PC-9 (cell line): ENCODE measurements at regions not wholly inside any gene's neighbourhood (a gene's known extent, or its start where the extent isn't known, plus 50 kb on each side); places are given as distances from the start of the nearest gene placed in this dataset.

Source experiments
- BruUV-seq: library from RNA; stranded (reverse); fragments of 400-500 nt; replicated peaks from 2 replicates; lab custom pipeline; 2021; lab: Mats Ljungman, UMichigan
- CTCF ChIA-PET: fragments of 300-600 bp; sonication (Branson Sonifier 250); formaldehyde crosslinking; loops from one replicate; lab custom pipeline; 2022; ENCODE audit warnings: antibody characterized with exemption; lab: Charles Lee
- POLR2A ChIA-PET: fragments of 300-600 bp; sonication (Branson Sonifier 250); formaldehyde crosslinking; loops from one replicate; lab custom pipeline; 2022; ENCODE audit warnings: antibody characterized with exemption; ENCODE audit not compliant: unreplicated experiment; lab: Charles Lee
- DNase-seq, 2 experiments: peaks; one replicate each; pipeline versions ENCODE4 v3.0.0 to v3.0.0-alpha.2; 2015 to 2022; ENCODE audit warnings: mixed read lengths in 1 of 2
- H2AFZ ChIP-seq: fragments of 200-600 bp; sonication (generic); 2 replicates; pipeline ENCODE4 v1.8.1; 2017; ENCODE audit warnings: antibody characterized with exemption
- H3F3A ChIP-seq: fragments of 200-600 bp; sonication (generic); 2 replicates; pipeline ENCODE4 v1.8.1; 2017; ENCODE audit warnings: antibody characterized with exemption, mild to moderate bottlenecking, low read depth; ENCODE audit not compliant: insufficient read depth
- H3K27ac ChIP-seq: fragments of 200-600 bp; sonication (generic); 2 replicates; pipeline ENCODE4 v1.6.1; 2016; ENCODE audit warnings: mixed run types
- H3K27me3 ChIP-seq: fragments of 200-600 bp; sonication (generic); 2 replicates; pipeline ENCODE4 v1.6.1; 2016; ENCODE audit warnings: low read depth, mixed run types; ENCODE audit not compliant: insufficient read depth
- H3K36me3 ChIP-seq: fragments of 200-600 bp; sonication (generic); 2 replicates; pipeline ENCODE4 v1.6.1; 2016; ENCODE audit warnings: low read depth, mixed run types
- H3K4me1 ChIP-seq: fragments of 200-600 bp; sonication (generic); replicated peaks from 2 replicates; pipeline ENCODE4 v1.6.1; 2016; ENCODE audit warnings: mixed run types; ENCODE audit not compliant: insufficient read depth
- H3K4me2 ChIP-seq: fragments of 200-600 bp; sonication (generic); 2 replicates; pipeline ENCODE4 v1.6.1; 2017; ENCODE audit warnings: mixed run types
- H3K4me3 ChIP-seq: fragments of 200-600 bp; sonication (generic); 2 replicates; pipeline ENCODE4 v1.6.1; 2016; ENCODE audit warnings: mixed run types
- H3K79me2 ChIP-seq: fragments of 200-600 bp; sonication (generic); 2 replicates; pipeline ENCODE4 v1.6.1; 2017; ENCODE audit warnings: low read depth, mixed run types
- H3K9me2 ChIP-seq: fragments of 200-600 bp; sonication (generic); 2 replicates; pipeline ENCODE4 v1.8.1; 2017; ENCODE audit warnings: mild to moderate bottlenecking; ENCODE audit not compliant: insufficient read depth
- H3K9me3 ChIP-seq: fragments of 200-600 bp; sonication (generic); 2 replicates; pipeline ENCODE4 v1.8.1; 2016; ENCODE audit warnings: low read depth; ENCODE audit not compliant: insufficient read depth
- H4K20me1 ChIP-seq: fragments of 200-600 bp; sonication (generic); 2 replicates; pipeline ENCODE4 v1.8.1; 2017; ENCODE audit not compliant: insufficient read depth
- EZH2 ChIP-seq: fragments of 200-600 bp; sonication (generic); IDR thresholded peaks from 2 replicates; pipeline ENCODE4 v1.8.0; 2017; ENCODE audit warnings: antibody characterized with exemption, low read depth
- intact Hi-C: fragments of 100-400 bp; cut with micrococcal nuclease; formaldehyde crosslinking; loops from one replicate; pipeline ENCODE4 v1.10.0; 2022; ENCODE audit not compliant: unreplicated experiment
- TF ChIP-seq, protein P1 (sequence below): fragments of 200-600 bp; sonication (generic); conservative IDR thresholded peaks from 2 replicates; pipeline ENCODE4 v1.6.1; 2017; ENCODE audit warnings: mixed run types, antibody characterized with exemption, mild to moderate bottlenecking, moderate library complexity

DNA sequence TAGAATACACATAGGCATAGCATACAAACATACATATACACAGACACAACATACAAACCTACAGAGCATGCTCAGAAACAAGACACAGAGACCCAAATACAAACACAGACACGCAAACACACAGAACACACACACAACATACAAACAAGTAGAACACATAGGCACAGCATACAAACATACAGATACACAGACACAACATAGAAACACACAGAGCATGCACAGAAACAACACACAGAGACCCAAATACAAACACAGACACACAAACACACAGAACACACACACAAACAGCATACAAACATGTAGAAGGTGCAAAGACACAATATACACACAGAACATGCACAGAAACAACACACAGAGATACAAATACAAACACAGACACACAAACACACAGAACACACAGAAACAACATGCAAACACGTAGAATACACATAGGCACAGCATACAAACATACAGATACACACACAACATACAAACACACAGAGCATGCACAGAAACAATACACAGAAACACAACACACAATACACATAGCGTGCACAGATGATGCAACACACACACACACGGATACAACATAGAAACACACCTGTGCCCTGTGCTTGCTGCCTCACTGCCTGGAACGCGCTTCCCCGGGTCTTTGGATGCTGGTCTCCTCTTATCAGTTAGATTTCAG, 469.0 kb upstream of the CDH4 start:
- Histone ChIP-seq H3K36me3 (no peaks in the 10 kb centered on the region), H3K9me3 (no peaks in the 10 kb centered on the region), H3K9me2 (no peaks in the 10 kb centered on the region), H2AFZ (no peak overlapping the region), H3K4me2 (no peak overlapping the region), H3K4me1 (no peaks in the 10 kb centered on the region), H3K27ac (no peak overlapping the region), H3K27me3 (peaks cover 38% of the 10 kb centered on the region), H3K4me3 (no peak overlapping the region), H3K79me2 (no peaks in the 10 kb centered on the region), H4K20me1 (no peaks in the 10 kb centered on the region), H3F3A (no peaks in the 10 kb centered on the region)
- ChIA-PET CTCF (no interaction called here), POLR2A (no interaction called here)
- BruUV-seq, result no TSS peak
- intact Hi-C loops, result no loop called here
- DNase-seq, result no peak
- TF ChIP-seq, protein P1, sequence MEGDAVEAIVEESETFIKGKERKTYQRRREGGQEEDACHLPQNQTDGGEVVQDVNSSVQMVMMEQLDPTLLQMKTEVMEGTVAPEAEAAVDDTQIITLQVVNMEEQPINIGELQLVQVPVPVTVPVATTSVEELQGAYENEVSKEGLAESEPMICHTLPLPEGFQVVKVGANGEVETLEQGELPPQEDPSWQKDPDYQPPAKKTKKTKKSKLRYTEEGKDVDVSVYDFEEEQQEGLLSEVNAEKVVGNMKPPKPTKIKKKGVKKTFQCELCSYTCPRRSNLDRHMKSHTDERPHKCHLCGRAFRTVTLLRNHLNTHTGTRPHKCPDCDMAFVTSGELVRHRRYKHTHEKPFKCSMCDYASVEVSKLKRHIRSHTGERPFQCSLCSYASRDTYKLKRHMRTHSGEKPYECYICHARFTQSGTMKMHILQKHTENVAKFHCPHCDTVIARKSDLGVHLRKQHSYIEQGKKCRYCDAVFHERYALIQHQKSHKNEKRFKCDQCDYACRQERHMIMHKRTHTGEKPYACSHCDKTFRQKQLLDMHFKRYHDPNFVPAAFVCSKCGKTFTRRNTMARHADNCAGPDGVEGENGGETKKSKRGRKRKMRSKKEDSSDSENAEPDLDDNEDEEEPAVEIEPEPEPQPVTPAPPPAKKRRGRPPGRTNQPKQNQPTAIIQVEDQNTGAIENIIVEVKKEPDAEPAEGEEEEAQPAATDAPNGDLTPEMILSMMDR, result no peak
- TF ChIP-seq EZH2, result no peak

DNA sequence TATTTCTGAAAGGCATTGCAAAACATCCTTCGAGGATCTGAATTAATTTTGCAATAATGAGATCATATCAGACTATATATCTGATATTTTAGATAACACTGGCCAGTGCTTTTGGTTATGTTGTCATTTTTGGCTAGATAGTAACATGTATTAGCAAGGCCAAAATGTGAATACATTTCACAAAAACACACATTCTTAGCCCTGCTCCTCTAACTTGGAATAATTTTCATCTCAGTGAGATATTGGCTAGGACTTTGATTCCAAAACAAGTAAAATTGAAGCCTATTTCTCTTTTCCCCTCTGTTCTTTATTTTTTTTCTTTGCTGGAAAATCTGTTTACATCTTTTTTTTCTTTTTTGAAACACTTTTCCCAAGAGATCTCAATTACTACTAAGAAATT, 466.8 kb upstream of the CDH4 start:
- intact Hi-C loops, result no loop called here
- CTCF ChIA-PET, result no interaction called here

DNA sequence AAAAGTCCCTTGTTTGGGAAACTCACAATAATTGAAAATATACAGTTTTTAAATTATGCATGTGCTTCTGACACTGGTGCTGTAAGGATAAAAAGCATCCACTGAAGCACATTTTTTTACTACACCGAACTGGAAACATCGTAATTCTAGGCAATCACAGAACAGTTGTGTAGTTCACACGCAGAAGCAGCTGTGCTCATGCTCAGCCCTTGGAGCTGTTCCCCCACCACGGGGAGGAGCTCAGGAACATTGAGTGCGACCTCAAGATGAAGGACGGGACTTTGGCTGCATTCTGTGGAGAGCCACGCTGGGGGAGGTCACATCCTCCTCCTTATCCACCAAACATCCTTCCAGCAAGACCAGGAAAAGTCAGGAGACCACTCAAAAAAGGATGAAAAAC, 466.3 kb upstream of the CDH4 start:
- ChIA-PET POLR2A (no interaction called here), CTCF (no interaction called here)
- no peaks in the 10 kb centered on the region for H3F3A ChIP-seq
- H3K4me1 ChIP-seq, result no peaks in the 10 kb centered on the region
- H4K20me1 ChIP-seq, result no peaks in the 10 kb centered on the region
- H3K27me3 ChIP-seq, result peaks cover 59% of the 10 kb centered on the region
- no peak for DNase-seq
- intact Hi-C loops, result no loop called here
- no peaks in the 10 kb centered on the region for H3K9me2 ChIP-seq
- H3K9me3 ChIP-seq, result no peaks in the 10 kb centered on the region
- H3K36me3 ChIP-seq, result no peaks in the 10 kb centered on the region
- no peaks in the 10 kb centered on the region for H3K79me2 ChIP-seq
- no peak overlapping the region for H3K4me2 ChIP-seq
- H2AFZ ChIP-seq, result no peak overlapping the region
- H3K27ac ChIP-seq, result no peak overlapping the region
- no peak overlapping the region for H3K4me3 ChIP-seq
- no TSS peak for BruUV-seq
- TF ChIP-seq EZH2, result no peak
- TF ChIP-seq, protein P1, result no peak

More for the DNA sequence above, 466.8 kb upstream of the CDH4 start:
- Histone ChIP-seq H3K4me2 (no peak overlapping the region), H3K79me2 (no peaks in the 10 kb centered on the region), H3K4me3 (no peak overlapping the region), H3K27me3 (peaks cover 54% of the 10 kb centered on the region), H3K27ac (no peak overlapping the region), H3F3A (no peaks in the 10 kb centered on the region), H4K20me1 (no peaks in the 10 kb centered on the region), H3K9me3 (no peaks in the 10 kb centered on the region), H3K36me3 (no peaks in the 10 kb centered on the region), H3K4me1 (no peaks in the 10 kb centered on the region), H3K9me2 (no peaks in the 10 kb centered on the region), H2AFZ (no peak overlapping the region)
- no TSS peak for BruUV-seq
- no peak for TF ChIP-seq EZH2
- TF ChIP-seq, protein P1, result no peak
- POLR2A ChIA-PET, result no interaction called here
- no peak for DNase-seq
